ENCODE measurements at regions not wholly inside any gene's neighbourhood (a gene's known extent, or its start where the extent isn't known, plus 50 kb on each side); places are given as distances from the start of the nearest gene placed in this dataset.
A peak's percentile ranks its signal among the peaks of the same experiment; 100 is the strongest.
"Not testable (repeated sequence)": the region's sequence is repeated elsewhere in the genome, so short reads cannot be mapped to it uniquely, and the experiment has no call there.

DNA sequence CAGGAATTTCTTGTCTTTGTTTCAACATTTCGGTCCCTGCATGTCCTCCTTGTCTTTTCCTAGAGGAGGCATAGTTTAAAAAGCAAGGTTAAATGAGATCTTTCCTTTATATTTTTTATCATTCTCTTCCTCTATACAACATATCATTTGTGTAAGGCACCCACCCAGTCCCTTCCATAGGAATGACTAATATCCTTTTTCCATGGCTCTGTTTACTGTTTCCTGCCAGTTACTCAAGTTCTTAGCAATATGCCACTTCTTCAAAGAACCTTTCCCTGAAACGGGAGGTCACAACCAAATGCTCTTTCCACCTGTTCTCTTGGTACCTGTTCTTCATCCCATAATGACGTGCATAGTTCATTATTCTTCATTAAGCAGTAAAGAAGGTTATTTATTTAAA, 1237.1 kb upstream of the GOT2 start:
- no peak for DNase-seq (ENCODE audit: low read depth)
- H3K4me3 ChIP-seq (ENCODE audit: low read length), result no peak overlapping the region
- TF ChIP-seq CTCF (conservative IDR thresholded peaks at IDR 0.05; ENCODE audit: low read depth, low read length), result no peak

GRCh38 chr16:59964232-59964924, 1230.3 kb upstream of the GOT2 start:
- no peak for TF ChIP-seq CTCF (conservative IDR thresholded peaks at IDR 0.05; ENCODE audit: low read depth, low read length)
- no peak for DNase-seq (ENCODE audit: low read depth)
- H3K4me3 ChIP-seq (ENCODE audit: low read length), result no peak overlapping the region

- no peak overlapping the region for H3K4me3 ChIP-seq (ENCODE audit: low read length)
- TF ChIP-seq CTCF (conservative IDR thresholded peaks at IDR 0.05; ENCODE audit: low read depth, low read length), result no peak
- DNase-seq (ENCODE audit: low read depth), result no peak
These were observed 1225.2 kb upstream of the GOT2 start for GRCh38 chr16:59959311-59959710.

DNA sequence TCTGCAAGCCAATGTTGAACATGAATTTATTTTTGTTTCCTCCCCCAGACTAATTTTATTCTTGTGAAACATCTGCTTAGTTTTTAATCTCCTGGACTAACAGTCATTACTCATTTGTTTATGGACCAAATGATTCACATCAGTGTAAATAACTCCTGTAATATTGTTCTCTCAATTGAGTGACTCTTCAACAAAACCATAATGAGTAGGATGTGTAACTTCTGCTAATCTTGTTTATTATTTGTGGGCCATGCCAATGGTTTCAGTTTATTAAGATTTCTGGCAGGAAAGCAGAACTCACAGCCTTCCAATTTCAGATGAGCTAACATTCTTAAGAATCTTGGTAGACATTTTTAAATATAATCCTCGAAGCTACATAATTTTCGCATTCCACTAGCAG, 1216.3 kb upstream of the GOT2 start:
- TF ChIP-seq CTCF (conservative IDR thresholded peaks at IDR 0.05; ENCODE audit: low read depth, low read length), result no peak
- H3K4me3 ChIP-seq (ENCODE audit: low read length), result no peak overlapping the region
- peak; percentile 91 for DNase-seq (ENCODE audit: low read depth)

DNA sequence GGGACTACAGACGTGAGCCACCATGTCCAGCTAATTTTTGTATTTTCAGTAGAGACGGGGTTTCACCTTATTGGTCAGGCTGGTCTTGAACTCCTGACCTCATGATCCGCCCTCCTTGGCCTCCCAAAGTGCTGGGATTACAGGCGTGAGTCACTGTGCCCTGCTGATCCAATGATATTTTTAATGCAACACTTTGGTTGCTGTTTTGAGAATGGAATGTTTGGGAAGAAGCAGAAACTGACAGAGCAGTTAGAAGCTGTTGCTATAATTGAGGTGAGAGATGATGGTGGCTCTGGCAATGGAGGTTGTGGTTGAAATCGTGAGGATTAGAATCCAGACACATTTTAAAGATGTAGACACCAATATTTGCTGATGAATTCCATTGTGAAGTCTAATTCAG, 1209.9 kb upstream of the GOT2 start:
- not testable (repeated sequence) for H3K4me3 ChIP-seq (ENCODE audit: low read length)
- DNase-seq (ENCODE audit: low read depth), result peak; percentile 72

DNA sequence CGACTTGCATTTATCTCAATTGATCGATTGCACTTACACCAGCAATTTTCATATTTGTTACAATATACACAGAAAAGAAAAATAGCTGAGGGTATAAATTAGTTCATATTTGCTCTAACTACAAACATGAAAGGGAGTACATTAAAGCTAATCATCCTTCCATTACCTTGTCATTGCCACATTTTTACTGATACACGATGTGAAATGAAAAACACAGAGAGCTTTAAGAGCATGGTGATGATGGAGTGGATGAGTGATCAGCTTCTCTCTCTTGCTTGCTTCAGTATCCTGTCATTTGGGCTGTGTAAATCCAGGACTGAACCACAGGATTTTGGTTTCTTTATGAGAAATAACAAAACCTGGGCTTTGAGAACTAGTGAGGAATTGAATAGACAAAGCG, 1207.5 kb upstream of the GOT2 start:
- no peak for TF ChIP-seq CTCF (conservative IDR thresholded peaks at IDR 0.05; ENCODE audit: low read depth, low read length)
- no peak overlapping the region for H3K4me3 ChIP-seq (ENCODE audit: low read length)
- DNase-seq (ENCODE audit: low read depth), result no peak

- no peak for DNase-seq (ENCODE audit: low read depth)
- no peak overlapping the region for H3K4me3 ChIP-seq (ENCODE audit: low read length)
- TF ChIP-seq CTCF (conservative IDR thresholded peaks at IDR 0.05; ENCODE audit: low read depth, low read length), result no peak
These were observed 1185.9 kb upstream of the GOT2 start for GRCh38 chr16:59920054-59920453.
